GM21390 (cell line): ENCODE measurements at regions not wholly inside any gene's neighbourhood (a gene's known extent, or its start where the extent isn't known, plus 50 kb on each side); places are given as distances from the start of the nearest gene placed in this dataset.

Experiments used
- ATAC-seq: cut with Tn5 transposase; IDR thresholded peaks from one replicate; pipeline ENCODE4 v1.9.1; 2021; ENCODE audit not compliant: unreplicated experiment

- ATAC-seq, result no peak
Measured at GRCh38 chr5:108650997-108651396, 96.7 kb upstream of the FER start.

GRCh38 chr5:108649646-108650045 is 98.1 kb upstream of the FER start:
- ATAC-seq, result no peak

GRCh38 chr5:108649106-108649505 is 98.6 kb upstream of the FER start:
- ATAC-seq, result no peak

- peak; percentile 98 for ATAC-seq
Measured at GRCh38 chr5:108642170-108642906, 105.4 kb upstream of the FER start.

- ATAC-seq, result no peak
Measured at GRCh38 chr5:108641596-108641995, 106.1 kb upstream of the FER start.

- ATAC-seq, result no peak
Measured at GRCh38 chr5:108639366-108639765, 108.3 kb upstream of the FER start.

- ATAC-seq, result no peak
Measured at GRCh38 chr5:108638021-108638420, 109.7 kb upstream of the FER start.

GRCh38 chr5:108637134-108637533 is 110.6 kb upstream of the FER start:
- no peak for ATAC-seq

- ATAC-seq, result no peak
Measured at GRCh38 chr5:108636135-108636853, 111.4 kb upstream of the FER start.

GRCh38 chr5:108634617-108635288 is 112.9 kb upstream of the FER start:
- ATAC-seq, result peak; percentile 67

GRCh38 chr5:108634010-108634616 is 113.6 kb upstream of the FER start:
- ATAC-seq, result no peak

GRCh38 chr5:108629779-108630528 is 117.7 kb upstream of the FER start:
- no peak for ATAC-seq

- ATAC-seq, result no peak
Measured at GRCh38 chr5:108625654-108626053, 122.0 kb upstream of the FER start.

- no peak for ATAC-seq
Measured at GRCh38 chr5:108623826-108624225, 123.9 kb upstream of the FER start.

GRCh38 chr5:108620516-108620915 is 127.2 kb upstream of the FER start:
- ATAC-seq, result no peak

GRCh38 chr5:108619815-108620214 is 127.9 kb upstream of the FER start:
- ATAC-seq, result no peak

GRCh38 chr5:108617467-108618435 is 129.9 kb upstream of the FER start:
- ATAC-seq, result no peak

- ATAC-seq, result no peak
Measured at GRCh38 chr5:108615216-108615615, 132.5 kb upstream of the FER start.

GRCh38 chr5:108607421-108607820 is 140.3 kb upstream of the FER start:
- no peak for ATAC-seq

- ATAC-seq, result no peak
Measured at GRCh38 chr5:108606185-108606584, 141.5 kb upstream of the FER start.
